ENCODE measurements at regions not wholly inside any gene's neighbourhood (a gene's known extent, or its start where the extent isn't known, plus 50 kb on each side); places are given as distances from the start of the nearest gene placed in this dataset.

GRCh38 chr5:34587355-34588241, 68.5 kb upstream of the RAI14 start (continued):
- no peak for TF ChIP-seq ZNF24 (IDR thresholded peaks at IDR 0.05)
- 0 out of 2 replicates have a peak, but pooled peaks have one; percentile 16 for TF ChIP-seq TEAD2 (tag; IDR thresholded peaks at IDR 0.05)
- peak; percentile 87 for TF ChIP-seq SMARCA5 (IDR thresholded peaks at IDR 0.05)
- no peak for TF ChIP-seq NFYB (IDR thresholded peaks at IDR 0.05; ENCODE audit: extremely low read depth, insufficient read length)
- peak; percentile 100 for TF ChIP-seq MAFG (tag; conservative IDR thresholded peaks at IDR 0.05)
- TF ChIP-seq TAF9B (IDR thresholded peaks at IDR 0.05; ENCODE audit: partially characterized antibody), result peak; percentile 77
- no peak; the same call in 1 of the 2 replicates for TF ChIP-seq MYBL2 (IDR thresholded peaks at IDR 0.05; ENCODE audit: low read depth)
- no peak for TF ChIP-seq MYBL2 (CRISPR knock-in tag; IDR thresholded peaks at IDR 0.05; ENCODE audit: borderline replicate concordance)
- 0 out of 4 replicates have a peak, but pooled peaks of 1 of the 2 experiments have one; percentile 23 for TF ChIP-seq ZNF639 (CRISPR knock-in tag; conservative IDR thresholded peaks at IDR 0.05 in 1 of 2, IDR thresholded peaks at IDR 0.05 in 1 of 2)
- peak; percentile 50 for TF ChIP-seq EGR1 (conservative IDR thresholded peaks at IDR 0.05)
- TF ChIP-seq YY1 (IDR thresholded peaks at IDR 0.05; ENCODE audit: borderline replicate concordance in 1 of 3, control insufficient read depth in 1 of 3, extremely low read depth in 1 of 3, insufficient read depth in 3 of 3, insufficient read length in 1 of 3, insufficient replicate concordance in 2 of 3, low read depth in 1 of 3, low read length in 2 of 3), result no peak
- TF ChIP-seq HOMEZ (CRISPR knock-in tag; IDR thresholded peaks at IDR 0.05), result no peak
- TF ChIP-seq HNRNPK (IDR thresholded peaks at IDR 0.05; ENCODE audit: low read depth, low read length, poor library complexity, severe bottlenecking), result no peak
- peak; percentile 87 for TF ChIP-seq GATAD2B (IDR thresholded peaks at IDR 0.05; ENCODE audit: borderline replicate concordance)
- TF ChIP-seq PPARD (CRISPR knock-in tag; IDR thresholded peaks at IDR 0.05), result no peak
- peak; percentile 86; the same call in 1 of the 2 replicates for TF ChIP-seq TCF7 (IDR thresholded peaks at IDR 0.05; ENCODE audit: borderline replicate concordance)
- no peak for TF ChIP-seq MXD1 (CRISPR knock-in tag; IDR thresholded peaks at IDR 0.05; ENCODE audit: borderline replicate concordance, poor library complexity, severe bottlenecking)
- no peak for TF ChIP-seq TAF1 (IDR thresholded peaks at IDR 0.05; ENCODE audit: control insufficient read depth, extremely low read depth, insufficient read depth, low read length, severe bottlenecking)
- TF ChIP-seq KLF1 (tag; IDR thresholded peaks at IDR 0.05), result no peak
- no peak for TF ChIP-seq ATF1 (CRISPR knock-in tag; IDR thresholded peaks at IDR 0.05)
- peak; percentile 53 for TF ChIP-seq ATF1 (tag; IDR thresholded peaks at IDR 0.05)
- peak; percentile 87 for TF ChIP-seq ZEB2 (IDR thresholded peaks at IDR 0.05)
- TF ChIP-seq ELF2 (CRISPR knock-in tag; IDR thresholded peaks at IDR 0.05), result no peak
- no peak for TF ChIP-seq ZNF408 (CRISPR knock-in tag; IDR thresholded peaks at IDR 0.05; ENCODE audit: low read depth)
- no peak for TF ChIP-seq MED1 (CRISPR knock-in tag; IDR thresholded peaks at IDR 0.05; ENCODE audit: borderline replicate concordance)
- no peak for TF ChIP-seq MCM5 (IDR thresholded peaks at IDR 0.05; ENCODE audit: low read depth)

Measured in K562 (cell line).